GM12892 (cell line): ENCODE measurements at regions not wholly inside any gene's neighbourhood (a gene's known extent, or its start where the extent isn't known, plus 50 kb on each side); places are given as distances from the start of the nearest gene placed in this dataset.

Source experiments
- POLR2A ChIP-seq: IDR thresholded peaks from 2 replicates; pipeline ENCODE4 v1.6.1; 2011; ENCODE audit warnings: low read depth, low read length, control low read depth
- TAF1 ChIP-seq: IDR thresholded peaks from 2 replicates; pipeline ENCODE4 v1.6.1; 2011; ENCODE audit warnings: low read depth, mild to moderate bottlenecking, control low read depth, low read length, borderline replicate concordance

- TF ChIP-seq POLR2A = no peak
- no peak for TF ChIP-seq TAF1
These were observed 229.2 kb downstream of the EN1 start for GRCh38 chr2:118618279-118618678.
